ENCODE measurements at regions not wholly inside any gene's neighbourhood (a gene's known extent, or its start where the extent isn't known, plus 50 kb on each side); places are given as distances from the start of the nearest gene placed in this dataset.

DNA sequence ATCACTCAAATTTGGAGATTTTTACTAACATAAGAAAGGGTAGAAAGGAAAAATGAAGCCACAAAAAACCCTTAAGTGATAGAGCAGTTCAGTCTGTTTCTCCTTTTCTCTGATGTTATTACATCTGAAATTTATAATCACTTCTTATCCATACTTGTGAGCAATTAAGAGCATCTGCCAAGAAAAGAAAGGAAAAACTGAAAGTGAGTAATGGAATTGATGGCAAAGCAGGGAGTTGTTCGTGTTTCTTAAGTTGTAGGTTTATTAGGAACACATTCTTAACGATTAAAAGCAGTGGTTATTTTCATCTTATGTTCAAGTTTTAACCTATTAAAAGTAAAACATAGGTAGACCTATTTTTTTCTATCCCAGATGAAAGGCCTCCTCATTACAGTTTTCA, 277.7 kb downstream of the RND3 start:
- no peak for TF ChIP-seq POLR2A (IDR thresholded peaks at IDR 0.05)
- TF ChIP-seq, protein P1, sequence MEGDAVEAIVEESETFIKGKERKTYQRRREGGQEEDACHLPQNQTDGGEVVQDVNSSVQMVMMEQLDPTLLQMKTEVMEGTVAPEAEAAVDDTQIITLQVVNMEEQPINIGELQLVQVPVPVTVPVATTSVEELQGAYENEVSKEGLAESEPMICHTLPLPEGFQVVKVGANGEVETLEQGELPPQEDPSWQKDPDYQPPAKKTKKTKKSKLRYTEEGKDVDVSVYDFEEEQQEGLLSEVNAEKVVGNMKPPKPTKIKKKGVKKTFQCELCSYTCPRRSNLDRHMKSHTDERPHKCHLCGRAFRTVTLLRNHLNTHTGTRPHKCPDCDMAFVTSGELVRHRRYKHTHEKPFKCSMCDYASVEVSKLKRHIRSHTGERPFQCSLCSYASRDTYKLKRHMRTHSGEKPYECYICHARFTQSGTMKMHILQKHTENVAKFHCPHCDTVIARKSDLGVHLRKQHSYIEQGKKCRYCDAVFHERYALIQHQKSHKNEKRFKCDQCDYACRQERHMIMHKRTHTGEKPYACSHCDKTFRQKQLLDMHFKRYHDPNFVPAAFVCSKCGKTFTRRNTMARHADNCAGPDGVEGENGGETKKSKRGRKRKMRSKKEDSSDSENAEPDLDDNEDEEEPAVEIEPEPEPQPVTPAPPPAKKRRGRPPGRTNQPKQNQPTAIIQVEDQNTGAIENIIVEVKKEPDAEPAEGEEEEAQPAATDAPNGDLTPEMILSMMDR (IDR thresholded peaks at IDR 0.05) = no peak

All from lower leg skin (tissue), 3 donors.